GM12878 (cell line): ENCODE measurements at regions not wholly inside any gene's neighbourhood (a gene's known extent, or its start where the extent isn't known, plus 50 kb on each side); places are given as distances from the start of the nearest gene placed in this dataset.

Experiments used
- ATAC-seq: fragments of 200-7000 bp; cut with Tn5 transposase; 3 replicates; pipeline ENCODE4 v1.9.1; 2020; ENCODE audit warnings: mild to moderate bottlenecking, moderate library complexity
- BruUV-seq: library from RNA; stranded (reverse); fragments of 400-500 nt; replicated peaks from 2 replicates; lab custom pipeline; 2021; lab: Mats Ljungman, UMichigan
- CTCF ChIA-PET: fragments of 300-600 bp; sonication (Branson Sonifier 250); formaldehyde crosslinking; extraction: SDS; loops from one replicate; lab custom pipeline; 2021; ENCODE audit warnings: inconsistent platforms; lab: Yijun Ruan, JAX
- POLR2A ChIA-PET: fragments of 350-600 bp; formaldehyde crosslinking; extraction: SDS; loops from one replicate; lab custom pipeline; 2021; ENCODE audit warnings: inconsistent platforms; lab: Charles Lee
- RAD21 ChIA-PET: fragments of 300-600 bp; sonication (Branson Sonifier 250); formaldehyde crosslinking; loops from one replicate; lab custom pipeline; 2023; ENCODE audit warnings: antibody characterized with exemption; ENCODE audit not compliant: unreplicated experiment; lab: Charles Lee
- SMC1A ChIA-PET: fragments of 300-600 bp; sonication (Branson Sonifier 250); formaldehyde crosslinking; loops from one replicate; lab custom pipeline; 2023; ENCODE audit not compliant: unreplicated experiment, uncharacterized antibody; lab: Charles Lee
- DNase-seq: peaks from one replicate; pipeline ENCODE4 v3.0.0-alpha.2; 2011; ENCODE audit warnings: low read depth, low spot score
- FAIRE-seq: peaks from 3 replicates; lab custom pipeline; 2011; peaks lifted over from hg19 to GRCh38; lab: Jason Lieb, UNC
- H2AFZ ChIP-seq: 2 replicates; pipeline ENCODE4 v1.6.0; 2011; ENCODE audit warnings: low read depth, low read length, control low read depth; ENCODE audit not compliant: control insufficient read depth
- H3K27ac ChIP-seq: 2 replicates; pipeline ENCODE4 v1.5.1; 2011; ENCODE audit warnings: control low read depth; ENCODE audit not compliant: control insufficient read depth, insufficient read depth
- H3K27me3 ChIP-seq, 2 experiments: replicated peaks in 1 of 2; 2 replicates each; pipeline versions ENCODE4 v1.6.0 to v1.6.1; 2011; ENCODE audit warnings: low read length in 1 of 2; ENCODE audit not compliant: control insufficient read depth in 2 of 2, insufficient read depth in 2 of 2
- H3K36me3 ChIP-seq, 2 experiments: 2 replicates each; pipeline ENCODE4 v1.5.1; 2011; ENCODE audit warnings: low read length in 1 of 2; ENCODE audit not compliant: control insufficient read depth in 2 of 2, insufficient read depth in 2 of 2
- H3K4me1 ChIP-seq: 2 replicates; pipeline ENCODE4 v1.6.1; 2011; ENCODE audit warnings: mild to moderate bottlenecking, low read length, moderate library complexity, mixed read lengths; ENCODE audit not compliant: control insufficient read depth, insufficient read depth
- H3K4me2 ChIP-seq: 2 replicates; pipeline ENCODE4 v1.6.0; 2011; ENCODE audit warnings: control low read depth; ENCODE audit not compliant: control insufficient read depth, insufficient read depth
- H3K4me3 ChIP-seq: fragments of 200-600 bp; sonication (generic); 2 replicates; pipeline ENCODE4 v1.5.1; 2016
- H3K79me2 ChIP-seq: 2 replicates; pipeline ENCODE4 v1.6.0; 2011; ENCODE audit warnings: low read length; ENCODE audit not compliant: control insufficient read depth, insufficient read depth
- H3K9ac ChIP-seq: 2 replicates; pipeline ENCODE4 v1.8.0; 2011; ENCODE audit warnings: low read length, control low read depth, mixed read lengths; ENCODE audit not compliant: control insufficient read depth, insufficient read depth
- H3K9me3 ChIP-seq: replicated peaks from 3 replicates; pipeline ENCODE4 v1.5.1; 2011; ENCODE audit warnings: mild to moderate bottlenecking, low read length; ENCODE audit not compliant: control insufficient read depth, insufficient read depth
- H4K20me1 ChIP-seq: 2 replicates; pipeline ENCODE4 v1.6.0; 2011; ENCODE audit not compliant: control insufficient read depth, insufficient read depth
- ATF7 ChIP-seq: fragments of 450-650 bp; IDR thresholded peaks from 2 replicates; pipeline ENCODE4 v1.6.1; 2016; ENCODE audit warnings: low read depth, mild to moderate bottlenecking
- BHLHE40 ChIP-seq, 2 experiments: fragments of 450-650 bp in 1 of 2; IDR thresholded peaks; 2 replicates each; pipeline ENCODE4 v1.6.1; 2011 to 2017; ENCODE audit warnings: low read depth in 2 of 2, borderline replicate concordance in 1 of 2, improper control_type of control experiment in 1 of 2, low read length in 1 of 2, mild to moderate bottlenecking in 1 of 2
- E2F4 ChIP-seq: IDR thresholded peaks from 2 replicates; pipeline ENCODE4 v1.6.1; 2012; ENCODE audit warnings: low read depth, low read length, improper control_type of control experiment
- NRF1 ChIP-seq: conservative IDR thresholded peaks from 2 replicates; pipeline ENCODE4 v1.6.1; 2011; ENCODE audit warnings: mild to moderate bottlenecking, low read depth, low read length, improper control_type of control experiment
- RAD51 ChIP-seq: fragments of 450-650 bp; IDR thresholded peaks from 2 replicates; pipeline ENCODE4 v1.6.1; 2016; ENCODE audit warnings: moderate library complexity, mild to moderate bottlenecking, inconsistent platforms
- SKIL ChIP-seq: fragments of 450-650 bp; IDR thresholded peaks from 2 replicates; pipeline ENCODE4 v1.6.1; 2017; ENCODE audit warnings: mild to moderate bottlenecking, low read depth, inconsistent platforms; ENCODE audit not compliant: poor library complexity, severe bottlenecking
- SRF ChIP-seq, 2 experiments: IDR thresholded peaks; 2 replicates each; pipeline ENCODE4 v1.6.1; 2011; ENCODE audit warnings: low read depth in 2 of 2, low read length in 2 of 2, mild to moderate bottlenecking in 1 of 2, moderate library complexity in 1 of 2
- TARDBP ChIP-seq: IDR thresholded peaks from 2 replicates; pipeline ENCODE4 v1.6.1; 2016; ENCODE audit warnings: borderline replicate concordance
- YBX1 ChIP-seq: fragments of 450-650 bp; IDR thresholded peaks from 2 replicates; pipeline ENCODE4 v1.6.1; 2016; ENCODE audit warnings: antibody characterized with exemption
- WGBS: methylation state at CpG from one replicate; pipeline ENCODE4 v1.1.6; 2016; ENCODE audit warnings: low lambda C conversion rate; ENCODE audit not compliant: insufficient replicate concordance, insufficient coverage; ENCODE audit errors: missing lambda C conversion rate; 5-methylcytosine and 5-hydroxymethylcytosine counted together
- in situ Hi-C: fragments of 300-500 bp; cut with MboI; formaldehyde crosslinking; loops from 9 replicates; pipeline ENCODE4 v1.14.3; 2018; ENCODE audit warnings: mixed read lengths
- intact Hi-C: fragments of 100-400 bp; cut with micrococcal nuclease; formaldehyde crosslinking; loops from one replicate; pipeline ENCODE4 v1.14.2; 2022; ENCODE audit not compliant: unreplicated experiment

- TF ChIP-seq BHLHE40 (IDR thresholded peaks at IDR 0.05; ENCODE audit: borderline replicate concordance in 1 of 2, low read depth in 2 of 2, low read length in 1 of 2), result no peak
- TF ChIP-seq RAD51, result no peak
- TF ChIP-seq NRF1, result no peak
These were observed 409.9 kb downstream of the LPIN1 start (continued) for GRCh38 chr2:12156349-12156748.

GRCh38 chr2:12161085-12161484, 414.7 kb downstream of the LPIN1 start:
- CTCF ChIA-PET, result interaction anchor here (0.9 to 1.9 kb wide), 2 partner anchors 9 to 555 kb away, joined by 3 to 5 read pairs; partner anchors contain the start of gene TRIB2
- intact Hi-C loops, result no loop called here
- H3K9me3 ChIP-seq, result no peaks in the 10 kb centered on the region
- TF ChIP-seq YBX1, result no peak
- TF ChIP-seq ATF7, result no peak
- TF ChIP-seq TARDBP, result no peak
- TF ChIP-seq SKIL, result no peak
- TF ChIP-seq SRF (IDR thresholded peaks at IDR 0.05; ENCODE audit: low read depth in 2 of 2, low read length in 2 of 2), result no peak
- TF ChIP-seq E2F4, result no peak
- TF ChIP-seq, all 136 proteins: peak for 0
- no peaks in the 10 kb centered on the region for H3K79me2 ChIP-seq
- H3K4me1 ChIP-seq, result no peaks in the 10 kb centered on the region
- H3K27me3 ChIP-seq, result no peaks in the 10 kb centered on the region
- no peak for FAIRE-seq
- no peak overlapping the region for H2AFZ ChIP-seq
- ChIA-PET POLR2A (no interaction called here), RAD21 (interaction anchor here (0.6 to 1.2 kb wide), 2 partner anchors 32 to 299 kb away, joined by 3 to 4 read pairs; no protein-coding TSS in a partner anchor), SMC1A (interaction anchor here (0.8 to 1.2 kb wide), 4 partner anchors 16 to 88 kb away, joined by 3 to 4 read pairs (median 3); no protein-coding TSS in a partner anchor)
- H3K9ac ChIP-seq, result no peak overlapping the region
- H4K20me1 ChIP-seq, result no peaks in the 10 kb centered on the region
- H3K4me2 ChIP-seq, result no peak overlapping the region
- no peak for DNase-seq
- WGBS, result 100% methylated on average over 1 of the region's 1 CpG
- no TSS peak for BruUV-seq
- no peak overlapping the region for H3K27ac ChIP-seq
- no peak overlapping the region for H3K4me3 ChIP-seq
- peaks cover 0 to 7% of the 10 kb centered on the region in 2 experiments; a peak in 2 of 4 replicates for H3K36me3 ChIP-seq
- in situ Hi-C loops, result no loop called here
- ATAC-seq, result no peak
